ENCODE measurements at regions not wholly inside any gene's neighbourhood (a gene's known extent, or its start where the extent isn't known, plus 50 kb on each side); places are given as distances from the start of the nearest gene placed in this dataset.

- no peak overlapping the region for H3K27ac ChIP-seq (ENCODE audit: extremely low read depth, low read depth, low read length)
- POLR2A ChIA-PET = no interaction called here
- TF ChIP-seq REST (tag by site-specific recombination; IDR thresholded peaks at IDR 0.05) (no peak), ZNF335 (tag by site-specific recombination; conservative IDR thresholded peaks at IDR 0.05) (no peak), ZNF391 (tag by site-specific recombination; IDR thresholded peaks at IDR 0.05; ENCODE audit: borderline replicate concordance, low read depth) (no peak), KLF9 (tag by site-specific recombination; IDR thresholded peaks at IDR 0.05; ENCODE audit: low read depth) (no peak), ZNF121 (tag by site-specific recombination; IDR thresholded peaks at IDR 0.05) (no peak), ZNF449 (tag by site-specific recombination; IDR thresholded peaks at IDR 0.05) (no peak), ZNF529 (tag by site-specific recombination; IDR thresholded peaks at IDR 0.05; ENCODE audit: insufficient replicate concordance) (no peak), GLI2 (tag by site-specific recombination; IDR thresholded peaks at IDR 0.05; ENCODE audit: borderline replicate concordance, low read depth) (no peak), PRDM1 (tag by site-specific recombination; IDR thresholded peaks at IDR 0.05) (no peak), ZNF626 (tag by site-specific recombination; IDR thresholded peaks at IDR 0.05) (no peak), ZNF274 (IDR thresholded peaks at IDR 0.05; ENCODE audit: low read length) (no peak), ZNF274 (tag by site-specific recombination; IDR thresholded peaks at IDR 0.05; ENCODE audit: borderline replicate concordance) (no peak), ZNF23 (tag by site-specific recombination; IDR thresholded peaks at IDR 0.05; ENCODE audit: borderline replicate concordance) (no peak), ZNF785 (tag by site-specific recombination; IDR thresholded peaks at IDR 0.05) (no peak), ZNF302 (tag by site-specific recombination; IDR thresholded peaks at IDR 0.05; ENCODE audit: low read depth) (no peak), FEZF1 (tag by site-specific recombination; IDR thresholded peaks at IDR 0.05) (no peak), ZBTB8A (tag by site-specific recombination; IDR thresholded peaks at IDR 0.05) (no peak)
- TF ChIP-seq, protein P1, sequence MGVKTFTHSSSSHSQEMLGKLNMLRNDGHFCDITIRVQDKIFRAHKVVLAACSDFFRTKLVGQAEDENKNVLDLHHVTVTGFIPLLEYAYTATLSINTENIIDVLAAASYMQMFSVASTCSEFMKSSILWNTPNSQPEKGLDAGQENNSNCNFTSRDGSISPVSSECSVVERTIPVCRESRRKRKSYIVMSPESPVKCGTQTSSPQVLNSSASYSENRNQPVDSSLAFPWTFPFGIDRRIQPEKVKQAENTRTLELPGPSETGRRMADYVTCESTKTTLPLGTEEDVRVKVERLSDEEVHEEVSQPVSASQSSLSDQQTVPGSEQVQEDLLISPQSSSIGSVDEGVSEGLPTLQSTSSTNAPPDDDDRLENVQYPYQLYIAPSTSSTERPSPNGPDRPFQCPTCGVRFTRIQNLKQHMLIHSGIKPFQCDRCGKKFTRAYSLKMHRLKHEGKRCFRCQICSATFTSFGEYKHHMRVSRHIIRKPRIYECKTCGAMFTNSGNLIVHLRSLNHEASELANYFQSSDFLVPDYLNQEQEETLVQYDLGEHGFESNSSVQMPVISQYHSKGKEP (tag by site-specific recombination; IDR thresholded peaks at IDR 0.05) = no peak
- TF ChIP-seq, protein P2, sequence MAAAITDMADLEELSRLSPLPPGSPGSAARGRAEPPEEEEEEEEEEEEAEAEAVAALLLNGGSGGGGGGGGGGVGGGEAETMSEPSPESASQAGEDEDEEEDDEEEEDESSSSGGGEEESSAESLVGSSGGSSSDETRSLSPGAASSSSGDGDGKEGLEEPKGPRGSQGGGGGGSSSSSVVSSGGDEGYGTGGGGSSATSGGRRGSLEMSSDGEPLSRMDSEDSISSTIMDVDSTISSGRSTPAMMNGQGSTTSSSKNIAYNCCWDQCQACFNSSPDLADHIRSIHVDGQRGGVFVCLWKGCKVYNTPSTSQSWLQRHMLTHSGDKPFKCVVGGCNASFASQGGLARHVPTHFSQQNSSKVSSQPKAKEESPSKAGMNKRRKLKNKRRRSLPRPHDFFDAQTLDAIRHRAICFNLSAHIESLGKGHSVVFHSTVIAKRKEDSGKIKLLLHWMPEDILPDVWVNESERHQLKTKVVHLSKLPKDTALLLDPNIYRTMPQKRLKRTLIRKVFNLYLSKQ (tag by site-specific recombination; IDR thresholded peaks at IDR 0.05; ENCODE audit: borderline replicate concordance) = no peak
- H3K9me3 ChIP-seq (ENCODE audit: control insufficient read depth, insufficient read depth, low read depth, low read length) = no peaks in the 10 kb centered on the region
- CTCF ChIA-PET = interaction anchor here (0.6 kb wide), 1 partner anchor 1597 kb away, joined by 3 read pairs; no protein-coding TSS in a partner anchor
- no peaks in the 10 kb centered on the region for H3K36me3 ChIP-seq (ENCODE audit: control insufficient read depth in 2 of 2, insufficient read depth in 1 of 2, low read length in 2 of 2)
- no peak overlapping the region for H3K4me3 ChIP-seq (ENCODE audit: low read depth, low read length)
- H3K4me1 ChIP-seq (ENCODE audit: control insufficient read depth, insufficient read depth, low read length) = no peaks in the 10 kb centered on the region
Observed at GRCh38 chr2:81703831-81704230, 1399.3 kb upstream of the LRRTM1 start.

All from HEK293 (cell line).